Superior temporal gyrus (tissue), 1 donor: ENCODE measurements at regions not wholly inside any gene's neighbourhood (a gene's known extent, or its start where the extent isn't known, plus 50 kb on each side); places are given as distances from the start of the nearest gene placed in this dataset.
"Not testable (repeated sequence)": the region's sequence is repeated elsewhere in the genome, so short reads cannot be mapped to it uniquely, and the experiment has no call there.

Experiments used
- DNase-seq: peaks from one replicate; pipeline ENCODE4 v3.0.0-alpha.2; 2016; ENCODE audit errors: extremely low spot score

GRCh38 chr4:175277816-175278215 is 359.7 kb downstream of the ADAM29 start:
- DNase-seq = no peak

- no peak for DNase-seq
Observed at GRCh38 chr4:175280153-175280552, 362.0 kb downstream of the ADAM29 start.

GRCh38 chr4:175281894-175282293 is 363.7 kb downstream of the ADAM29 start:
- DNase-seq = no peak

GRCh38 chr4:175282407-175282806 is 364.2 kb downstream of the ADAM29 start:
- no peak for DNase-seq

GRCh38 chr4:175290401-175290800 is 372.2 kb downstream of the ADAM29 start:
- no peak for DNase-seq

GRCh38 chr4:175297965-175298565 is 379.9 kb downstream of the ADAM29 start:
- DNase-seq = no peak

GRCh38 chr4:175306436-175306835 is 388.3 kb downstream of the ADAM29 start:
- DNase-seq = no peak

GRCh38 chr4:175307326-175307725 is 389.2 kb downstream of the ADAM29 start:
- DNase-seq = no peak

- DNase-seq = no peak
Observed at GRCh38 chr4:175308236-175308635, 390.1 kb downstream of the ADAM29 start.

- DNase-seq = no peak
Observed at GRCh38 chr4:175309041-175309440, 390.9 kb downstream of the ADAM29 start.

- no peak for DNase-seq
Observed at GRCh38 chr4:175325230-175325629, 407.1 kb downstream of the ADAM29 start.

GRCh38 chr4:175326796-175327195 is 408.6 kb downstream of the ADAM29 start:
- no peak for DNase-seq

- DNase-seq = no peak
Observed at GRCh38 chr4:175330236-175330635, 412.1 kb downstream of the ADAM29 start.

GRCh38 chr4:175330652-175331051 is 412.5 kb downstream of the ADAM29 start:
- no peak for DNase-seq

- no peak for DNase-seq
Observed at GRCh38 chr4:175335331-175335730, 417.2 kb downstream of the ADAM29 start.

- DNase-seq = not testable (repeated sequence)
Observed at GRCh38 chr4:175336570-175336969, 418.4 kb downstream of the ADAM29 start.

GRCh38 chr4:175339100-175339707 is 421.0 kb downstream of the ADAM29 start:
- no peak for DNase-seq

- DNase-seq = no peak
Observed at GRCh38 chr4:175341203-175341755, 423.1 kb downstream of the ADAM29 start.

- no peak for DNase-seq
Observed at GRCh38 chr4:175346376-175346775, 428.2 kb downstream of the ADAM29 start.

- DNase-seq = no peak
Observed at GRCh38 chr4:175350246-175350645, 432.1 kb downstream of the ADAM29 start.

GRCh38 chr4:175351473-175351872 is 433.3 kb downstream of the ADAM29 start:
- DNase-seq = no peak

- DNase-seq = no peak
Observed at GRCh38 chr4:175369087-175369486, 443.0 kb downstream of the GPM6A start.

GRCh38 chr4:175371091-175371490 is 441.0 kb downstream of the GPM6A start:
- no peak for DNase-seq

- DNase-seq = no peak
Observed at GRCh38 chr4:175373031-175373430, 439.0 kb downstream of the GPM6A start.
